ENCODE measurements at regions not wholly inside any gene's neighbourhood (a gene's known extent, or its start where the extent isn't known, plus 50 kb on each side); places are given as distances from the start of the nearest gene placed in this dataset.
"Not testable (repeated sequence)": the region's sequence is repeated elsewhere in the genome, so short reads cannot be mapped to it uniquely, and the experiment has no call there.

DNA sequence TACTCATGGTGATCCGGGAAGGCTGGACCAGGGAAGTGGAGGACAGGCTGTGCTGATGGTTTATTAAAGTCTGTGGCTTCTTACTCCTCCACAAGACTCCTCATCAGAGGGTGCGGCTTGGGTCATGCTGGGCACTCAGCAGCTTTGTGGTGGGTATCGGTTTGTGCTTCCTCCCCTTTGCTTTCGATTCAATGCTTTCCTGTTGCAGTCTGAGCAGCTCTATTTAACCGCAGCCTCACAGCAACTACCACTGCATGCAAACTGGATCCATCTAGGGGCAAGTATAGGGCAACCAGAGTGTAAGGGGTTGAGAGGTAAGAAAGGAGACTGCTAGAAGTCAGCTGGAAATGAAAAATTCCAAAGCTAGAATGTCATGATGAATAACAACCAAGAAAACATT lies 78.8 kb upstream of the NOTCH2NLA start:
- TF ChIP-seq, protein P1, sequence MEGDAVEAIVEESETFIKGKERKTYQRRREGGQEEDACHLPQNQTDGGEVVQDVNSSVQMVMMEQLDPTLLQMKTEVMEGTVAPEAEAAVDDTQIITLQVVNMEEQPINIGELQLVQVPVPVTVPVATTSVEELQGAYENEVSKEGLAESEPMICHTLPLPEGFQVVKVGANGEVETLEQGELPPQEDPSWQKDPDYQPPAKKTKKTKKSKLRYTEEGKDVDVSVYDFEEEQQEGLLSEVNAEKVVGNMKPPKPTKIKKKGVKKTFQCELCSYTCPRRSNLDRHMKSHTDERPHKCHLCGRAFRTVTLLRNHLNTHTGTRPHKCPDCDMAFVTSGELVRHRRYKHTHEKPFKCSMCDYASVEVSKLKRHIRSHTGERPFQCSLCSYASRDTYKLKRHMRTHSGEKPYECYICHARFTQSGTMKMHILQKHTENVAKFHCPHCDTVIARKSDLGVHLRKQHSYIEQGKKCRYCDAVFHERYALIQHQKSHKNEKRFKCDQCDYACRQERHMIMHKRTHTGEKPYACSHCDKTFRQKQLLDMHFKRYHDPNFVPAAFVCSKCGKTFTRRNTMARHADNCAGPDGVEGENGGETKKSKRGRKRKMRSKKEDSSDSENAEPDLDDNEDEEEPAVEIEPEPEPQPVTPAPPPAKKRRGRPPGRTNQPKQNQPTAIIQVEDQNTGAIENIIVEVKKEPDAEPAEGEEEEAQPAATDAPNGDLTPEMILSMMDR (IDR thresholded peaks at IDR 0.05) = not testable (repeated sequence)
- not testable (repeated sequence) for TF ChIP-seq POLR2A (IDR thresholded peaks at IDR 0.05)
